HTR-8/SVneo (cell line): ENCODE measurements at regions not wholly inside any gene's neighbourhood (a gene's known extent, or its start where the extent isn't known, plus 50 kb on each side); places are given as distances from the start of the nearest gene placed in this dataset.
A peak's percentile ranks its signal among the peaks of the same experiment; 100 is the strongest.

Source experiments
- DNase-seq: peaks from one replicate; pipeline ENCODE4 v3.0.0; 2011; ENCODE audit warnings: low spot score, mixed read lengths; ENCODE audit not compliant: insufficient read length
- FAIRE-seq: peaks from 2 replicates; lab custom pipeline; 2011; peaks lifted over from hg19 to GRCh38; lab: Jason Lieb, UNC

GRCh38 chr14:100434911-100435438 lies 111.8 kb downstream of the SLC25A47 start:
- FAIRE-seq: no peak
- DNase-seq: peak; percentile 41

GRCh38 chr14:100435459-100435858 lies 112.3 kb downstream of the SLC25A47 start:
- FAIRE-seq: no peak
- DNase-seq: no peak

GRCh38 chr14:100436745-100437406 lies 113.7 kb downstream of the SLC25A47 start:
- DNase-seq: no peak
- no peak for FAIRE-seq

- DNase-seq (no peak), FAIRE-seq (no peak)
Observed at GRCh38 chr14:100438271-100438670, 115.1 kb downstream of the SLC25A47 start.

- DNase-seq (peak; percentile 86), FAIRE-seq (peak; percentile 95)
Observed at GRCh38 chr14:100438678-100439592, 115.8 kb downstream of the SLC25A47 start.

GRCh38 chr14:100439781-100440180 lies 116.6 kb downstream of the SLC25A47 start:
- DNase-seq (no peak), FAIRE-seq (no peak)

- DNase-seq: peak; percentile 85
- FAIRE-seq: peak; percentile 85
Observed at GRCh38 chr14:100440207-100440631, 117.1 kb downstream of the SLC25A47 start.

- FAIRE-seq (no peak), DNase-seq (no peak)
Observed at GRCh38 chr14:100440758-100441203, 117.6 kb downstream of the SLC25A47 start.

- DNase-seq (no peak), FAIRE-seq (no peak)
Observed at GRCh38 chr14:100441271-100441947, 118.3 kb downstream of the SLC25A47 start.

- no peak for FAIRE-seq
Observed at GRCh38 chr14:100442036-100442435, 118.9 kb downstream of the SLC25A47 start.

GRCh38 chr14:100442498-100443490 lies 119.7 kb downstream of the SLC25A47 start:
- DNase-seq: no peak
- FAIRE-seq: no peak

More at GRCh38 chr14:100442036-100442435, 118.9 kb downstream of the SLC25A47 start:
- no peak for DNase-seq

GRCh38 chr14:100443603-100444002 lies 120.5 kb downstream of the SLC25A47 start:
- no peak for FAIRE-seq
- peak; percentile 29 for DNase-seq

GRCh38 chr14:100445436-100446088 lies 122.4 kb downstream of the SLC25A47 start:
- FAIRE-seq: no peak
- no peak for DNase-seq

- no peak for DNase-seq
- no peak for FAIRE-seq
Observed at GRCh38 chr14:100446572-100446971, 123.4 kb downstream of the SLC25A47 start.

GRCh38 chr14:100448376-100448775 lies 125.2 kb downstream of the SLC25A47 start:
- DNase-seq (no peak), FAIRE-seq (no peak)

GRCh38 chr14:100449225-100449987 lies 126.3 kb downstream of the SLC25A47 start:
- DNase-seq: no peak
- no peak for FAIRE-seq

GRCh38 chr14:100450049-100450448 lies 126.9 kb downstream of the SLC25A47 start:
- FAIRE-seq: no peak
- no peak for DNase-seq

- FAIRE-seq: no peak
- no peak for DNase-seq
Observed at GRCh38 chr14:100450736-100451135, 127.6 kb downstream of the SLC25A47 start.
